ENCODE measurements at regions not wholly inside any gene's neighbourhood (a gene's known extent, or its start where the extent isn't known, plus 50 kb on each side); places are given as distances from the start of the nearest gene placed in this dataset.
A peak's percentile ranks its signal among the peaks of the same experiment; 100 is the strongest.

- intact Hi-C loops (cut with DNase I), result no loop called here
- no peak for ATAC-seq (ENCODE audit: poor library complexity)
- no peak for DNase-seq
These were observed 146.3 kb upstream of the CELF4 start for GRCh38 chr18:37711766-37712505.

- ATAC-seq (ENCODE audit: poor library complexity), result no peak
- DNase-seq, result no peak
- intact Hi-C loops (cut with DNase I), result no loop called here
These were observed 145.1 kb upstream of the CELF4 start for GRCh38 chr18:37710726-37711125.

- DNase-seq (no peak), ATAC-seq (ENCODE audit: poor library complexity) (no peak)
- intact Hi-C loops (cut with DNase I), result no loop called here
These were observed 144.1 kb upstream of the CELF4 start for GRCh38 chr18:37709740-37710139.

- intact Hi-C loops (cut with DNase I), result no loop called here
- ATAC-seq (ENCODE audit: poor library complexity), result no peak
- no peak for DNase-seq
These were observed 139.4 kb upstream of the CELF4 start for GRCh38 chr18:37705016-37705415.

DNA sequence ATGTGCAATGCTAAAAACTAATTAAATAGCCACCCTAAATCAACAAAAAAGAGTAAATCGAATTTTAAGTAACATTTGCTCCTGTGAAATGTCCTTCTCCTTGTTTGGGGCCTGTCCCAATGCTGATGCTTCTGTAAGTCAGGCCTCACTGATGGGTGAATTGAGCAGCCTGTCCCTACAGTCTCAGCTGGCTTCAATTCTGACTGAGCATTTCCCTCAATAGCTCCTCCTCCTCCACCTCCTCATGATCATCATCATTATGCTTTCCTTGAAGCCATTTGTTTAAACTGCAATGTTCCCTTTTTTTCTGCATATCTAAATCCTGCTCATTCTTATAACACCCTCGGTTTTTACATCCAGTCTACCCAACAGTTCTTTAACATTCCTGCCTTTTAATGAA lies 137.2 kb upstream of the CELF4 start:
- intact Hi-C loops (cut with DNase I), result no loop called here
- DNase-seq, result no peak

GRCh38 chr18:37701967-37702366 lies 136.4 kb upstream of the CELF4 start:
- no peak for DNase-seq
- ATAC-seq (ENCODE audit: poor library complexity), result peak; percentile 15
- intact Hi-C loops (cut with DNase I), result no loop called here

More for the DNA sequence above, 137.2 kb upstream of the CELF4 start:
- no peak for ATAC-seq (ENCODE audit: poor library complexity)

- no peak for DNase-seq
- intact Hi-C loops (cut with DNase I), result no loop called here
- no peak for ATAC-seq (ENCODE audit: poor library complexity)
These were observed 133.0 kb upstream of the CELF4 start for GRCh38 chr18:37698508-37699040.

DNA sequence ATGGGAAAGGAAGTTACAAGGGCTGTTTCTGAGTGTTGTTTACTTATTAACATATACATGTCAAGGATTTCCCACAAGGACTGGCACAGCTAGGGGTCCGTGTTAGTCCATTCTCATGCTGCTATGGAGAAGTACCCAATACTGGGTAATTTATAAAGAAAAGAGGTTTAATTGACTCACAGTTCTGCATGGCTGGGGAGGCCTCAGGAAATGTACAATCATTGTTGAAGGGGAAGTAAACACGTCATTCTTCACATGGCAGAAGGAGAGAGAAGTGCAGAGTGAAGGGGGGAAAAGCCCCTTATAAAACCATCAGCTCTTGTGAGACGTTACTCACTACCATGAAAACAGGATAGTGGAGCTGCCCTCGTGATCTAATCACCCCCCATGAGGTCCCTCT lies 128.9 kb upstream of the CELF4 start:
- no peak for ATAC-seq (ENCODE audit: poor library complexity)
- DNase-seq, result no peak
- intact Hi-C loops (cut with DNase I), result no loop called here

- DNase-seq (no peak), ATAC-seq (ENCODE audit: poor library complexity) (no peak)
- intact Hi-C loops (cut with DNase I), result no loop called here
These were observed 125.6 kb upstream of the CELF4 start for GRCh38 chr18:37691162-37691561.

DNA sequence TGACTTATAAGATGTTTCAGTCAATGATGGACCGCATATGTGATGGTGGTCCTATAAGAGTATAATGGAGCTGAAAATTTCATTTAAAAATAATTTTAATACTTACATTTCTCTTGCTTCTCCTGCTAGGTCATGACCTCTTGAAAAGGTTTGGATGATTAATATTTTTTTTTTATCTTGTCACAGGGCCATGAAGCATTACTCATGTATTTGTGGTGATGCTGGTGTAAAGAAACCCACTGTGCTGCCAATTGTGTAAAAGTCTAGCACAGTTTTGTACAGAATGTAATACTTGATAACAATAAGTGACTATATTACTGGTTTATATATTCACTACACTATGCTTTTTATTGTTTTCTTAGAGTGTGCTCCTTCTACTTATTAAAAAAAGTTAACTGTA lies 124.2 kb upstream of the CELF4 start:
- no peak for ATAC-seq (ENCODE audit: poor library complexity)
- no peak for DNase-seq
- intact Hi-C loops (cut with DNase I), result no loop called here

GRCh38 chr18:37684590-37684989 lies 119.0 kb upstream of the CELF4 start:
- ATAC-seq (ENCODE audit: poor library complexity) (no peak), DNase-seq (no peak)
- intact Hi-C loops (cut with DNase I), result no loop called here

- DNase-seq (no peak), ATAC-seq (ENCODE audit: poor library complexity) (no peak)
- intact Hi-C loops (cut with DNase I), result no loop called here
These were observed 118.6 kb upstream of the CELF4 start for GRCh38 chr18:37684183-37684582.

GRCh38 chr18:37680911-37681310 lies 115.3 kb upstream of the CELF4 start:
- intact Hi-C loops (cut with DNase I), result no loop called here
- DNase-seq (no peak), ATAC-seq (ENCODE audit: poor library complexity) (no peak)

- no peak for DNase-seq
- no peak for ATAC-seq (ENCODE audit: poor library complexity)
- intact Hi-C loops (cut with DNase I), result no loop called here
These were observed 110.7 kb upstream of the CELF4 start for GRCh38 chr18:37676276-37676675.

GRCh38 chr18:37675699-37676098 lies 110.1 kb upstream of the CELF4 start:
- ATAC-seq (ENCODE audit: poor library complexity) (no peak), DNase-seq (no peak)
- intact Hi-C loops (cut with DNase I), result no loop called here

- no peak for DNase-seq
- intact Hi-C loops (cut with DNase I), result no loop called here
- no peak for ATAC-seq (ENCODE audit: poor library complexity)
These were observed 109.0 kb upstream of the CELF4 start for GRCh38 chr18:37674570-37674969.

DNA sequence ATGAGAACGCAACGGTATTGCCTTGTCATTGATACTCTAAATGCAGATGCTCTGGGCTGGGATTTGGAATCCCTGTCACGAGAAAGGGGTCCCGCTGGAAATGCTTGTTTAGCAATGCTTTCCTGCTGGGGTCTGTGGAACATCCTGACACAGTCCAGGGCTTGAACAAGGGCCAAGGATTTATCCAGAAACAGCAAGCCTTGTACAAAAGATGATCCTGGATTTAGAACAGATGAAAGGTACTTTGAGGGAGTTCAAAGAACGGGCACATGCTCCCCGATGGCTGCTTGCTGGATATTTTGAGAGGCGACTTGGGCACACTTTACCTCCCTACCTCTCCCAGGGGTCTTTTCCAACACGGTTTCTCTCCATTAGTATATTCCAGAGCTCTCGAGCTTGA lies 108.1 kb upstream of the CELF4 start:
- ATAC-seq (ENCODE audit: poor library complexity), result no peak
- intact Hi-C loops (cut with DNase I), result no loop called here
- no peak for DNase-seq

DNA sequence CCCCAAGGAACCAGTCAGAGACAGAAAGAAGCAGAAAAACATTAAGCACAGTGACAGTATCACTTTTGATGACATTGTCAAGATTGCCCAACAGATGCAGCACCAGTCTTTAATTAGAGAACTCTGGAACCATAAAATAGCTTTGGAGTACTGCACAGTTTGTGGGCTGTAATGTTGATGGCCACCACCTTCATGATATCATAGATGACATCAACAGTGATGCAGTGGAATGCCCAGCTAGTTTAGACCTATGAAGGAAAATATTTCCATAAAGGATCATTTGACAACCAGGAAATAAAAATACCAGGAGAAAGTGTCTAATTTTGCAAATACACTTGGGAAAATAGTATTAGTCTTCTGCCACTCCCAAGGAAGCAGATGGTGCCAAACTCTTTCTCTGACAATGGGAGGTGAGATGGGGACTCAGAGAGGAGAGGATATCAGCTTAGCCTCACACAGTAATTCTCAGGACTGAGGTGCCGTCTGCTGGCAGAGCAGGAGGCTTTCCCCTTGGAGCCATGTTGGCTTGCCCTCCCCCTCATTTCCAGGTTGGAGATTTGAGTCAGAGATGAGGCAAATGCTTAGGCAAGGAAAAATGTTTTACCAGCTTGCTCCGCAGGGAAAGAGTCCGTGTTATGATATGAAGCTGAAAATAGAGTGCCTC lies 107.5 kb upstream of the CELF4 start:
- intact Hi-C loops (cut with DNase I), result no loop called here
- no peak for DNase-seq

GRCh38 chr18:37672001-37672400 lies 106.4 kb upstream of the CELF4 start:
- intact Hi-C loops (cut with DNase I), result no loop called here
- DNase-seq (no peak), ATAC-seq (ENCODE audit: poor library complexity) (no peak)

More for the DNA sequence above, 107.5 kb upstream of the CELF4 start:
- no peak for ATAC-seq (ENCODE audit: poor library complexity)

DNA sequence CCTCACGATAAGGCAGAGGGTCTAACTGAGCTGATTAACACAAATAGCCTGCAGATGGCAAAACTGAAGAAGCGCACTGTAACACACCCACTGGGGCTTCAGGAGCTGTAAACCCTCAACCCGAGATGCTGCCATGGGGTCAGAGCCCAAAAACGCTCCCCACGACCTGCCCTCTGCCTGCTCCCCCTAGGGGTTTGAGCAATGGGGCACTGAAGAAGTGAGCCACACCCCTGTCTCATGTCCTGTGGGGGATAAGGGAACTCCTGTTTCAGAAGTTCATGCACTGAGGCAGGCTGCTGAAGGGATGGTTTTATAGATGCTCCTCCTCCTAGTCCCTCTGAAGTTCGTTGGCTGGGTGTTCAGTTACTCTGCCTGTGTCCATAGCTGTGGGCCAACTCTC lies 105.9 kb upstream of the CELF4 start:
- intact Hi-C loops (cut with DNase I), result no loop called here
- ATAC-seq (ENCODE audit: poor library complexity) (no peak), DNase-seq (no peak)

All from Right ventricle myocardium superior (tissue), 1 donor.